ENCODE measurements at regions not wholly inside any gene's neighbourhood (a gene's known extent, or its start where the extent isn't known, plus 50 kb on each side); places are given as distances from the start of the nearest gene placed in this dataset.

GRCh38 chr16:17685447-17685846 is 214.7 kb upstream of the XYLT1 start:
- H3K27ac ChIP-seq: no peak overlapping the region
- DNase-seq: no peak
- H3K9me3 ChIP-seq: no peaks in the 10 kb centered on the region
- H3K4me1 ChIP-seq: no peaks in the 10 kb centered on the region
- no peaks in the 10 kb centered on the region for H3K36me3 ChIP-seq
- no peak overlapping the region for H3K4me3 ChIP-seq (replicated peaks in 1 of 3)
- intact Hi-C loops (cut with DNase I): no loop called here
- no peaks in the 10 kb centered on the region for H3K27me3 ChIP-seq
- no peak for TF ChIP-seq POLR2A (IDR thresholded peaks at IDR 0.05)
- no peak for TF ChIP-seq CTCF (IDR thresholded peaks at IDR 0.05)

GRCh38 chr16:17683281-17683680 is 212.5 kb upstream of the XYLT1 start:
- no peak for DNase-seq
- WGBS, 2 donors: 66 to 70% methylated on average over 3 of the region's 3 CpGs
- no peaks in the 10 kb centered on the region for H3K36me3 ChIP-seq
- H3K4me3 ChIP-seq (replicated peaks in 1 of 3): no peak overlapping the region
- intact Hi-C loops (cut with DNase I): no loop called here
- TF ChIP-seq CTCF (IDR thresholded peaks at IDR 0.05) (no peak), POLR2A (IDR thresholded peaks at IDR 0.05) (no peak)
- no peaks in the 10 kb centered on the region for H3K4me1 ChIP-seq
- no peaks in the 10 kb centered on the region for H3K9me3 ChIP-seq
- H3K27me3 ChIP-seq: no peaks in the 10 kb centered on the region
- H3K27ac ChIP-seq: no peak overlapping the region

- intact Hi-C loops (cut with DNase I): no loop called here
- no peak for DNase-seq
- WGBS, 2 donors: 90 to 96% methylated on average over 3 of the region's 3 CpGs
- Histone ChIP-seq H3K9me3 (no peaks in the 10 kb centered on the region), H3K4me3 (replicated peaks in 1 of 3) (no peak overlapping the region), H3K27me3 (no peaks in the 10 kb centered on the region), H3K4me1 (no peaks in the 10 kb centered on the region), H3K27ac (no peak overlapping the region), H3K36me3 (no peaks in the 10 kb centered on the region)
- TF ChIP-seq CTCF (IDR thresholded peaks at IDR 0.05) (no peak), POLR2A (IDR thresholded peaks at IDR 0.05) (no peak)
Measured at GRCh38 chr16:17676171-17676570, 205.4 kb upstream of the XYLT1 start.

- H3K9me3 ChIP-seq: no peaks in the 10 kb centered on the region
- DNase-seq: no peak
- H3K27ac ChIP-seq: no peak overlapping the region
- intact Hi-C loops (cut with DNase I): no loop called here
- H3K4me1 ChIP-seq: no peaks in the 10 kb centered on the region
- no peaks in the 10 kb centered on the region for H3K27me3 ChIP-seq
- 24 to 42% methylated on average over 3 of the region's 3 CpGs for WGBS, 2 donors
- H3K4me3 ChIP-seq (replicated peaks in 1 of 3): no peak overlapping the region
- no peaks in the 10 kb centered on the region for H3K36me3 ChIP-seq
- TF ChIP-seq CTCF (IDR thresholded peaks at IDR 0.05): no peak
- no peak for TF ChIP-seq POLR2A (IDR thresholded peaks at IDR 0.05)
Measured at GRCh38 chr16:17668386-17668785, 197.6 kb upstream of the XYLT1 start.

- no peak overlapping the region for H3K27ac ChIP-seq
- TF ChIP-seq POLR2A (IDR thresholded peaks at IDR 0.05): no peak
- TF ChIP-seq CTCF (IDR thresholded peaks at IDR 0.05): no peak
- WGBS, 2 donors: 68 to 82% methylated on average over 3 of the region's 3 CpGs
- DNase-seq: no peak
- no peaks in the 10 kb centered on the region for H3K36me3 ChIP-seq
- intact Hi-C loops (cut with DNase I): no loop called here
- H3K4me1 ChIP-seq: no peaks in the 10 kb centered on the region
- H3K9me3 ChIP-seq: no peaks in the 10 kb centered on the region
- no peak overlapping the region for H3K4me3 ChIP-seq (replicated peaks in 1 of 3)
- no peaks in the 10 kb centered on the region for H3K27me3 ChIP-seq
Measured at GRCh38 chr16:17666293-17666692, 195.5 kb upstream of the XYLT1 start.
